ENCODE measurements at regions not wholly inside any gene's neighbourhood (a gene's known extent, or its start where the extent isn't known, plus 50 kb on each side); places are given as distances from the start of the nearest gene placed in this dataset.

DNA sequence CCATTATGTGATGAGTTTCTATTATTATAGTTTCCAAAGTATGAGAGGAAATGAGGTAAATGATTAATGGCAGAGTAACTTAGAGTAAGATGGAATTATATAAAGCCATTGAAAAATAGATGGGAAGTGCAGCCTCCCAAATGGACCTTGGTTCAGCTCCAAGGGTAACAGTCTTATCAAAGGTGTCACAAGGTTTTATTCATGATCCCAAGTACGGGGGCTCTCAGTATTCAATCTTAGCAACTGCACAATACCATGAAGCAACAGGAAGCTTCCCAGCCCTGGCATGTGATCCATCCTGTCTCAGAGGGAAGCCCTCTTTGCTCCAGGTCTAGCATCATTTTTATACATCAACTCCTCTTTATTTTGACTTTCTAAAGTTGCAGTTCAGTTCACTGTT is 948.2 kb downstream of the GALC start:
- Histone ChIP-seq H4K91ac (ENCODE audit: insufficient read depth, low read depth, low read length) (no peak overlapping the region), H4K20me1 (ENCODE audit: insufficient read depth, low read length) (no peaks in the 10 kb centered on the region), H2AK9ac (replicated peaks; ENCODE audit: low read depth, low read length, poor library complexity) (no peak overlapping the region), H3K4me2 (ENCODE audit: low read depth, low read length) (no peak overlapping the region), H3K4ac (ENCODE audit: low read depth, low read length) (no peak overlapping the region), H2BK120ac (ENCODE audit: low read depth, low read length) (no peak overlapping the region), H2BK5ac (ENCODE audit: low read depth, low read length, poor library complexity, severe bottlenecking) (no peak overlapping the region), H3K27me3 (ENCODE audit: control insufficient read depth, insufficient read depth, low read length) (no peaks in the 10 kb centered on the region), H2BK20ac (ENCODE audit: low read depth, low read length) (no peak overlapping the region), H2AK5ac (ENCODE audit: low read depth, low read length) (no peak overlapping the region), H4K5ac (ENCODE audit: low read depth, low read length) (no peak overlapping the region), H3K27ac (ENCODE audit: insufficient read depth, low read length) (no peak overlapping the region), H2AFZ (replicated peaks; ENCODE audit: low read length, poor library complexity) (no peak overlapping the region), H3K4me3 (ENCODE audit: insufficient read depth, low read depth, low read length) (no peak overlapping the region), H3K56ac (ENCODE audit: extremely low read depth, insufficient read depth, low read length) (no peak overlapping the region), H3K4me1 (ENCODE audit: control insufficient read depth, insufficient read depth, low read length) (no peaks in the 10 kb centered on the region), H3K9me1 (ENCODE audit: insufficient read depth, low read length) (no peaks in the 10 kb centered on the region), H3K36me3 (ENCODE audit: control insufficient read depth, insufficient read depth, low read length) (no peaks in the 10 kb centered on the region), H3K9me3 (ENCODE audit: control insufficient read depth, insufficient read depth, low read length) (no peaks in the 10 kb centered on the region), H3K9ac (ENCODE audit: low read depth, low read length) (no peak overlapping the region), H3K14ac (replicated peaks; ENCODE audit: low read depth, low read length) (no peak overlapping the region), H4K8ac (ENCODE audit: low read depth in 2 of 2, low read length in 2 of 2) (no peak overlapping the region), H3K79me1 (ENCODE audit: low read depth in 1 of 2, low read length in 2 of 2) (no peaks in the 10 kb centered on the region), H3K23ac (ENCODE audit: low read depth, low read length) (no peak overlapping the region), H3K18ac (ENCODE audit: low read depth, low read length) (no peak overlapping the region), H2BK15ac (ENCODE audit: low read depth, low read length) (no peak overlapping the region)
- ChIA-PET POLR2A (ENCODE audit: unreplicated experiment) (no interaction called here), CTCF (no interaction called here)
- DNase-seq (no peak), ATAC-seq (ENCODE audit: low read depth) (no peak)
- intact Hi-C loops (cut with micrococcal nuclease) (no loop called here), in situ Hi-C loops (cut with MboI; ENCODE audit: low sequenced_read_pairs) (no loop called here), dilution Hi-C loops (cut with HindIII; ENCODE audit: low sequenced_read_pairs, unreplicated experiment) (no loop called here)
- TF ChIP-seq CHD1 (IDR thresholded peaks at IDR 0.05; ENCODE audit: low read depth, low read length) (no peak), POLR2A (IDR thresholded peaks at IDR 0.05; ENCODE audit: low read depth, low read length) (no peak), NFE2L2 (IDR thresholded peaks at IDR 0.05; ENCODE audit: low read depth, low read length) (no peak), MAZ (IDR thresholded peaks at IDR 0.05; ENCODE audit: borderline replicate concordance, low read depth, low read length) (no peak), BHLHE40 (IDR thresholded peaks at IDR 0.05; ENCODE audit: low read depth, low read length) (no peak)
- TF ChIP-seq, protein P1, sequence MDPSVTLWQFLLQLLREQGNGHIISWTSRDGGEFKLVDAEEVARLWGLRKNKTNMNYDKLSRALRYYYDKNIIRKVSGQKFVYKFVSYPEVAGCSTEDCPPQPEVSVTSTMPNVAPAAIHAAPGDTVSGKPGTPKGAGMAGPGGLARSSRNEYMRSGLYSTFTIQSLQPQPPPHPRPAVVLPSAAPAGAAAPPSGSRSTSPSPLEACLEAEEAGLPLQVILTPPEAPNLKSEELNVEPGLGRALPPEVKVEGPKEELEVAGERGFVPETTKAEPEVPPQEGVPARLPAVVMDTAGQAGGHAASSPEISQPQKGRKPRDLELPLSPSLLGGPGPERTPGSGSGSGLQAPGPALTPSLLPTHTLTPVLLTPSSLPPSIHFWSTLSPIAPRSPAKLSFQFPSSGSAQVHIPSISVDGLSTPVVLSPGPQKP (IDR thresholded peaks at IDR 0.05; ENCODE audit: borderline replicate concordance, low read depth, low read length), result no peak
- BruUV-seq (replicated peaks), result no TSS peak
- WGBS, 2 experiments (ENCODE audit: extremely low coverage in 2 of 2, insufficient read length in 1 of 2), result 13% methylated on average over 1 of the region's 1 CpG; no CpG with 5 or more reads in 1 of the 2 experiments

Data from IMR-90 (cell line).